GM21737 (cell line): ENCODE measurements at regions not wholly inside any gene's neighbourhood (a gene's known extent, or its start where the extent isn't known, plus 50 kb on each side); places are given as distances from the start of the nearest gene placed in this dataset.

ENCODE experiments used
- ATAC-seq: cut with Tn5 transposase; IDR thresholded peaks from one replicate; pipeline ENCODE4 v1.9.1; 2021; ENCODE audit warnings: mild to moderate bottlenecking, moderate library complexity; ENCODE audit not compliant: unreplicated experiment

- no peak for ATAC-seq
These were observed 523.1 kb upstream of the ID2 start for GRCh38 chr2:8158711-8159110.

- no peak for ATAC-seq
These were observed 522.5 kb upstream of the ID2 start for GRCh38 chr2:8159211-8159965.

- ATAC-seq: no peak
These were observed 521.8 kb upstream of the ID2 start for GRCh38 chr2:8159966-8160603.

- ATAC-seq: no peak
These were observed 520.9 kb upstream of the ID2 start for GRCh38 chr2:8160959-8161358.

GRCh38 chr2:8162552-8162951, 519.3 kb upstream of the ID2 start:
- no peak for ATAC-seq

- no peak for ATAC-seq
These were observed 516.3 kb upstream of the ID2 start for GRCh38 chr2:8165550-8165949.

- ATAC-seq: no peak
These were observed 513.7 kb upstream of the ID2 start for GRCh38 chr2:8168022-8168717.

GRCh38 chr2:8168876-8169424, 512.9 kb upstream of the ID2 start:
- ATAC-seq: no peak

GRCh38 chr2:8169443-8169842, 512.4 kb upstream of the ID2 start:
- ATAC-seq: no peak

- ATAC-seq: no peak
These were observed 511.1 kb upstream of the ID2 start for GRCh38 chr2:8170552-8171327.

- no peak for ATAC-seq
These were observed 510.2 kb upstream of the ID2 start for GRCh38 chr2:8171608-8172007.

- no peak for ATAC-seq
These were observed 509.2 kb upstream of the ID2 start for GRCh38 chr2:8172661-8173060.

GRCh38 chr2:8174641-8175257, 507.1 kb upstream of the ID2 start:
- ATAC-seq: no peak

GRCh38 chr2:8176887-8177286, 505.0 kb upstream of the ID2 start:
- ATAC-seq: no peak

GRCh38 chr2:8177566-8177965, 504.3 kb upstream of the ID2 start:
- no peak for ATAC-seq

- no peak for ATAC-seq
These were observed 502.9 kb upstream of the ID2 start for GRCh38 chr2:8178911-8179310.

- no peak for ATAC-seq
These were observed 492.5 kb upstream of the ID2 start for GRCh38 chr2:8189316-8189715.

GRCh38 chr2:8190279-8190678, 491.6 kb upstream of the ID2 start:
- no peak for ATAC-seq

- ATAC-seq: no peak
These were observed 490.4 kb upstream of the ID2 start for GRCh38 chr2:8191427-8191826.

- no peak for ATAC-seq
These were observed 488.7 kb upstream of the ID2 start for GRCh38 chr2:8193146-8193545.
